ENCODE measurements at regions not wholly inside any gene's neighbourhood (a gene's known extent, or its start where the extent isn't known, plus 50 kb on each side); places are given as distances from the start of the nearest gene placed in this dataset.
"Not testable (repeated sequence)": the region's sequence is repeated elsewhere in the genome, so short reads cannot be mapped to it uniquely, and the experiment has no call there.

DNA sequence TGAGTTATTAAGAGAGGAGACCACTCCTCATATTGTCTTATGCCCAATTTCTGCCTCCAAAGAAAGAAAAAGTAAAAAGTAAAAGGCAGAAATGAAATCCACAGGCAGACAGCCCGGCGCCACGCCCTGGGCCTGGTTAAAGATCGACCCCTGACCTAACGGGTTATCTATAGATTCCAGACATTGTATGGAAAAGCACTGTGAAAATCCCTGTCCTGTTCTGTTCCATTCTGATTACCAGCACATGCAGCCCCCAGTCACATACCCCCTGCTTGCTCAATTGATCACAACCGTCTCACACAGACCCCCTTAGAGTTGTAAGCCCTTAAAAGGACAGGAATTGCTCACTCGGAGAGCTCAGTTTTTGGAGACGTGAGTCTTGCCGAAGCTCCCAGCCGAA is 1086.6 kb upstream of the INTU start:
- not testable (repeated sequence) for H3K9ac ChIP-seq (ENCODE audit: low read depth, low read length)

DNA sequence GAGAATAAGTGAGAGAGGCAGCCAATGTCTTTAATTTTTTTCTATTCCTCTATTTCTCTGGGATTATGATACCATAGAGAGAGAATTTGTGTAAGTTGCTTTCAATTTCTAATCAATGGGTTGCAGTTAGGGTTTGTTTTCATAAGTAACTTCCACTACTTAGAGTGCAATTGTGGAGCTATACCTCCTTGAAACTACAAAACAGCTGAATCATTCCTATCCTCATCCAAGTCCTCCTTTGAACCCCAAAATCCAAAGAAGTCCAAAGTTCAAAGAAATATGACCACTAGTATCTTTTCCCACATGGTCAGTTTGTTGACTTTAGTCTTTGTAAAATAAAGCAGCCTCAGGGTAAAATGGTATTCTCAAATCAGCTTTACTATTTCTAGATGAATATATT is 1085.4 kb upstream of the INTU start:
- no peak overlapping the region for H3K4me3 ChIP-seq (ENCODE audit: low read length)
- no peak overlapping the region for H3K27ac ChIP-seq (ENCODE audit: low read length)
- H3K27me3 ChIP-seq (ENCODE audit: insufficient read depth, low read length): no peaks in the 10 kb centered on the region
- no peaks in the 10 kb centered on the region for H3K9me3 ChIP-seq (ENCODE audit: insufficient read depth, low read depth, low read length)
- H3K9ac ChIP-seq (ENCODE audit: low read depth, low read length): no peak overlapping the region
- H3K4me1 ChIP-seq (ENCODE audit: insufficient read depth, low read length): no peaks in the 10 kb centered on the region
- no peaks in the 10 kb centered on the region for H3K36me3 ChIP-seq (ENCODE audit: insufficient read depth, low read depth, low read length)

More for the DNA sequence above, 1086.6 kb upstream of the INTU start:
- not testable (repeated sequence) for H3K27ac ChIP-seq (ENCODE audit: low read length); H3K27me3 ChIP-seq (ENCODE audit: insufficient read depth, low read length); H3K4me3 ChIP-seq (ENCODE audit: low read length); H3K4me1 ChIP-seq (ENCODE audit: insufficient read depth, low read length); H3K9me3 ChIP-seq (ENCODE audit: insufficient read depth, low read depth, low read length); H3K36me3 ChIP-seq (ENCODE audit: insufficient read depth, low read depth, low read length)

DNA sequence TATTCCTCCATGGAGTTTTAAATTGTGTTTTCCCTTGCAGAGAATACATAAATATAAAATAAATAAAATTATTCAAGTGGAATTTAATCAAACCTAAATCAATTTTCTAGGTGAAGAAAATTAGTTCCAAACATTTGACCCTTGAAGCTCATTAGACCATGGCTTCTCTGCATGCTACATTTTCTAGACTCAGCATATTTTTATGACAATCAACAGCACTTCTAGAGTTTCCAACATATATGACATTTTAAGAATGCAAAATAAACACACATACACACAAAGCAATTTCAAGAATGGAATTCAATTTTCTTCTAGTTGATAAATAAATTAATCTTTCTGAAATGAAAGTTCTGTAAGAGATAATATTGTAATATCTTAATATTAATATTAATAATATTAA is 1083.9 kb upstream of the INTU start:
- Histone ChIP-seq H3K27me3 (ENCODE audit: insufficient read depth, low read length) (no peaks in the 10 kb centered on the region), H3K9me3 (ENCODE audit: insufficient read depth, low read depth, low read length) (no peaks in the 10 kb centered on the region), H3K4me3 (ENCODE audit: low read length) (no peak overlapping the region), H3K9ac (ENCODE audit: low read depth, low read length) (no peak overlapping the region), H3K36me3 (ENCODE audit: insufficient read depth, low read depth, low read length) (no peaks in the 10 kb centered on the region), H3K27ac (ENCODE audit: low read length) (no peak overlapping the region), H3K4me1 (ENCODE audit: insufficient read depth, low read length) (no peaks in the 10 kb centered on the region)

DNA sequence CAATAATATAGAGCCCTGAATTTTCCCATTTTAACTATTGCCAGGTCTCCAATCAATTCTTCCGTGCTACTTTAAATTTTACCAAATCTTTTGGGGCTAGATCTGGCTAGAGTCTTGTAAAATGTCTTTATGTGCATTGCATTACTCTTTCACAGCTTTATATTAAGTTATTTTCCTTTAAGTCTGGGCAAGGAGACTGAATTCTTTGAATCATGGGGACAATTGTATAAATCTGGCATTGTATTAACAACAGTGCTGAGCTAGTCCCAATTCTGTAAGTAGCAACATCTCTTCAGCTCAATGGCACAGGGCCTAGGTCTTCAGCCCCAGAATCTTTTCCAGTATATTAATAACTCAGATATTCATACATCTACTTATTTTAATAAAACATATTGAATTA is 1080.4 kb upstream of the INTU start:
- Histone ChIP-seq H3K9me3 (ENCODE audit: insufficient read depth, low read depth, low read length) (no peaks in the 10 kb centered on the region), H3K27me3 (ENCODE audit: insufficient read depth, low read length) (no peaks in the 10 kb centered on the region), H3K36me3 (ENCODE audit: insufficient read depth, low read depth, low read length) (no peaks in the 10 kb centered on the region), H3K9ac (ENCODE audit: low read depth, low read length) (no peak overlapping the region), H3K4me3 (ENCODE audit: low read length) (no peak overlapping the region), H3K4me1 (ENCODE audit: insufficient read depth, low read length) (no peaks in the 10 kb centered on the region), H3K27ac (ENCODE audit: low read length) (no peak overlapping the region)

DNA sequence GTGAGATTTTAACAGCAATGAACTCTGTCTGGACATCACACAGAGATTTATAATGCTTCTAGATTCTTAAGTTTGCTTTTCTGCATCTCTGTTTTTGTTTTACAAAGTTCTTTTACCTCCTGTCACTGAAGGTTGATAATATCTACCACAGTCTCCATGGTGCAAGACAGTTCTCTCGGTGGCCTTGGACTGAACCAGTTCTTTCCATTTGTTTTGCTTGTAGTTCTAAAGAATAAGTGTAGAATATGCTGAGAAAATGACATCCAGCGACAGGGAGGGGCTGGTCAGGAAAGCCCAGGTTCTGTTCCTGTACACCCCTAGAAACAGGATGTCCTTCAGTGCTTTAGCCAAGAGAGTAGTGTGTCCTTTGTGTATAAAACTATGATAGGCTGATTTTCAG is 1079.5 kb upstream of the INTU start:
- no peak overlapping the region for H3K9ac ChIP-seq (ENCODE audit: low read depth, low read length)
- H3K9me3 ChIP-seq (ENCODE audit: insufficient read depth, low read depth, low read length): no peaks in the 10 kb centered on the region
- no peak overlapping the region for H3K27ac ChIP-seq (ENCODE audit: low read length)
- no peak overlapping the region for H3K4me3 ChIP-seq (ENCODE audit: low read length)
- H3K36me3 ChIP-seq (ENCODE audit: insufficient read depth, low read depth, low read length): no peaks in the 10 kb centered on the region
- H3K27me3 ChIP-seq (ENCODE audit: insufficient read depth, low read length): no peaks in the 10 kb centered on the region
- H3K4me1 ChIP-seq (ENCODE audit: insufficient read depth, low read length): no peaks in the 10 kb centered on the region

DNA sequence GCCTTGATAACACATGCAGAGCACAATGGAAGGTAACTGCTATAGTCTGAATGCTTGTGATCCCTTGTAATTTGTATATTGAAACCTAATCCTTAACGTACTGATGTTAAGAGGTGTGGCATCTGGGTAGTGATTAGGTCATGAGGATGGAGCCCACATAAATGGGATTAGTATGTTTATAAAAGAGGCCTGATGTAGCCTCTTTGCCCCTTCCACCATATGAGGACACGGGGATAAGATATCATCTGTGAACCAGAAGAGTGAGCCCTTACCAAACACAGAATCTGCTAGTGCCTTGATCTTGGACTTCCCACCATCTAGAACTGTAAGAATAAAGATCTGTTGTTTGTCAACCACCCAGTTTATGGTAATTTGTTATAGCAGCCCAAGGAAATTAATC is 1074.2 kb upstream of the INTU start:
- H3K27me3 ChIP-seq (ENCODE audit: insufficient read depth, low read length): no peaks in the 10 kb centered on the region
- no peak overlapping the region for H3K4me3 ChIP-seq (ENCODE audit: low read length)
- no peak overlapping the region for H3K9ac ChIP-seq (ENCODE audit: low read depth, low read length)
- H3K27ac ChIP-seq (ENCODE audit: low read length): no peak overlapping the region
- H3K36me3 ChIP-seq (ENCODE audit: insufficient read depth, low read depth, low read length): no peaks in the 10 kb centered on the region
- no peaks in the 10 kb centered on the region for H3K9me3 ChIP-seq (ENCODE audit: insufficient read depth, low read depth, low read length)
- no peaks in the 10 kb centered on the region for H3K4me1 ChIP-seq (ENCODE audit: insufficient read depth, low read length)

DNA sequence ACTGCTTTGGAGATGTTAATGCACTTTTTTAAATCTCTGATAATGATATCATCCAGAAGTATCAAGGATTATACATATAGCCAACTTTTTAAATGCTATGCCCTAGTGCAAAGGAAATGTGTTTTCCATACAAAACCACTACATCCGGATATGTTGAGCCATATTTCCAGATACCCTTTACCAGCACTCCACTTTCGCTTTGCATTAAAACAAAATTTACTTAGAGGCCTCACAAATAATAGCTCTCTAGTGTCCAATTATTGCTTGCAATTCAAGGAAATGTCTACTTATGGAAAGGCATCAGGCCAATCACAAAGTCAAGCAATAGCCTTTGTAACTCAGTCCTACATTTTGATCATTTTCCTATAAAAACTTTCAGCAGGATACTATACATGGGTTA is 1072.8 kb upstream of the INTU start:
- no peak overlapping the region for H3K9ac ChIP-seq (ENCODE audit: low read depth, low read length)

DNA sequence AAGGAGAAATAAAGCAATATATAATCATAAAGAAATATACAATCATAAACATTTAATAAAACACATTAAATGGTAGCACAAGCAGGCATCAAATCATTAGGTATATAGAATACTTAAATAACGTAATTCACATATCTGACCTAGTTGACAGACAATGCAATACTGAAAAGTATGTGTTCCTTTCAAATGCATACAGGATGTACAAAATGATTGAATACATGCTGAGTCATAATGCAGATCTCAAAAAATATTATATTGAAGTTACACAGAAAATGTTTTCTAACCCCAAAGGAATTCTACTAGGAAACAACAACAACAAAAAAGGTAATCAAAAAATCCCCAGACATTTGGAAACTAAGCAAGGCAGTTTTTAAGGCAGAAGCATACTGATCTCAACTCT is 1072.0 kb upstream of the INTU start:
- Histone ChIP-seq H3K27me3 (ENCODE audit: insufficient read depth, low read length) (no peaks in the 10 kb centered on the region), H3K9me3 (ENCODE audit: insufficient read depth, low read depth, low read length) (no peaks in the 10 kb centered on the region), H3K9ac (ENCODE audit: low read depth, low read length) (no peak overlapping the region), H3K4me3 (ENCODE audit: low read length) (no peak overlapping the region), H3K27ac (ENCODE audit: low read length) (no peak overlapping the region), H3K36me3 (ENCODE audit: insufficient read depth, low read depth, low read length) (no peaks in the 10 kb centered on the region), H3K4me1 (ENCODE audit: insufficient read depth, low read length) (no peaks in the 10 kb centered on the region)

More for the DNA sequence above, 1072.8 kb upstream of the INTU start:
- no peaks in the 10 kb centered on the region for H3K9me3 ChIP-seq (ENCODE audit: insufficient read depth, low read depth, low read length)
- no peaks in the 10 kb centered on the region for H3K4me1 ChIP-seq (ENCODE audit: insufficient read depth, low read length)
- H3K4me3 ChIP-seq (ENCODE audit: low read length): no peak overlapping the region
- no peak overlapping the region for H3K27ac ChIP-seq (ENCODE audit: low read length)
- H3K36me3 ChIP-seq (ENCODE audit: insufficient read depth, low read depth, low read length): no peaks in the 10 kb centered on the region
- no peaks in the 10 kb centered on the region for H3K27me3 ChIP-seq (ENCODE audit: insufficient read depth, low read length)

DNA sequence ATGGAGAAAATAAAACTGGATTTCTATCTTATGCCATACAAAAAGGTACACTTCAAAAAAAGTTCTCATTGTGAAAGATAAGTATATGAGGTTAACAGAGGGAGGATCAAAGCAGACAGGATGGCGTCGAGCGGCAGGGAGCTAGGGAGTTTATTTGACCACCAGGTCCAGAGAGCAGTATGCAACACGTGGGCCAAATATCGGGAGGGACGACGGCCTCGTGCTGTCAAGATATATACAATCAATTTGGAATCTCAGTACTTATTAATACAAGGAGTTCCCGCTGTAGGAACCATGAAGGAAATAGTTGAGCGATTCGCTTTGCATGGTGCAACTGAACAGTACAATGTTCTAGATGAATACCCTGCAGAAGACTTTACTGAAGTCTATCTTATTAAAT is 1069.4 kb upstream of the INTU start:
- Histone ChIP-seq H3K36me3 (ENCODE audit: insufficient read depth, low read depth, low read length) (no peaks in the 10 kb centered on the region), H3K27ac (ENCODE audit: low read length) (no peak overlapping the region), H3K9ac (ENCODE audit: low read depth, low read length) (no peak overlapping the region), H3K4me1 (ENCODE audit: insufficient read depth, low read length) (no peaks in the 10 kb centered on the region), H3K27me3 (ENCODE audit: insufficient read depth, low read length) (no peaks in the 10 kb centered on the region), H3K9me3 (ENCODE audit: insufficient read depth, low read depth, low read length) (no peaks in the 10 kb centered on the region), H3K4me3 (ENCODE audit: low read length) (no peak overlapping the region)

DNA sequence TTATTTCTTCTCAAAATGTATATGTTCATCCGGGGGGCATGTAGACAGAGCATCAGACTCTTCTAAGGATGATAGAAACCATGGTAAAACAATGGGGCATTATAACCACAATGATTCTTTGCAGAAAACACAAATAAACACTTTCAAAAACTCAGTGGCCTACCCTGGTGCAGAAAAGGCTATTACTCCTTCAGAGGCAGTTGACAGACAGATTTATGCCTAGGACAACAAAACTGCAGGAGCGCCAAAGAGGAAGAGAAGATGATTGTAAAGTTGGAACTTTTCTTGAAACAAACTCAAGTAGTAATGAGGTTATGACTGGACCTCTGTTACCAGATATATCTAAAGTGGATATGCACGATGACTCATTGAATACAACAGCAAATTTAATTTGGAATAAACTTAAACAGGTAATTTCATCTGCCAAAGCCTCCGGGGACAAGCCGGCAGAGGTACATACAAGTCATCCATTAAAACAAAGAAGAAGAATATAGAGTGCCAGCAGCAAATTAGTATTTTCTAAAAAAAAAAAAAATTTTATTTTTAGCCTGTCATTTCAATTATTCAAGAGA is 1068.4 kb upstream of the INTU start:
- no peaks in the 10 kb centered on the region for H3K9me3 ChIP-seq (ENCODE audit: insufficient read depth, low read depth, low read length)

DNA sequence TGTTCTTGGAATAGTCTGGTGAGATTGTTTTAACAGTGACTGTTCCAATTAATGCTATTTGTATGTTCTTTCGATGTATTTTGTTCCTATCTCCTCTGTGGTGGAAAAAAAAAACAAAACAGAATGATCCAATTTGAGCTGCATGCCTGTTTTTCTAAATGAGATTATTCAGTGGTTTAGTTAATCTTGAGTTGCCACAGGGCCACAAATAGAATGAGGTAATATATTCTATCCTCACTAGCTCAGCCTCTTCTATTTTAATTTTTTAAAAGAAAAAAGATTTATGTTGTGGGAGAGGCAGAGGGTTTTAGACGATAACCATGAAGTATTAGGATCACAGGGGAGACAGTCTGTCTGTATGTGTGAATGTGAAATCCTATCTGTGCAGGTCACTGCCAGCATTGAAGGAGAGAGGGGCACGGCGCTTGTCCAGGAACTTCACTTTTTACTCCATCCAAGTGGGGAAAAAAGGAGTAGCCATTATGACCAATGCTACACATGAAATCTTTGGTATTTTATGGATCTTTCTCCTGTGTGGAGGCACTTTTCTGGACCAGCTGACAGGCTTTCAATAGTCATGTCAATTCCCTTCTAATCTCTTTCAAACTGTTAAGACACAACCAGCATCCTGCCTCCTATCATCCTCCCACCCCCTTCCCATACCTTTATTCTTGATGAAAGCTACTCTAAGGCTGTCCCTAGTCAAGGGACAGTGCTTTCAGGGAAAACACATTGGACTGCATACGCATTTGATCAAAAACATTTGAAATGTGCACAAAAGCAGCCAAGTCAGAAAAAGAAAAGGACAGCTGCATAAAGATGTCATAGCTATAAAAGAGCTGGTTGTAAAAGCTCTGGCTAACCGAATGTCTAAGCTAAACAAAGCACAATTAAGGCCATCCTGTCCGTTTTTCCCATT is 1063.8 kb upstream of the INTU start:
- Histone ChIP-seq H3K9me3 (ENCODE audit: insufficient read depth, low read depth, low read length) (no peaks in the 10 kb centered on the region), H3K9ac (ENCODE audit: low read depth, low read length) (no peak overlapping the region), H3K36me3 (ENCODE audit: insufficient read depth, low read depth, low read length) (no peaks in the 10 kb centered on the region), H3K27ac (ENCODE audit: low read length) (no peak overlapping the region), H3K4me3 (ENCODE audit: low read length) (no peak overlapping the region), H3K4me1 (ENCODE audit: insufficient read depth, low read length) (no peaks in the 10 kb centered on the region), H3K27me3 (ENCODE audit: insufficient read depth, low read length) (no peaks in the 10 kb centered on the region)

More for the DNA sequence above, 1068.4 kb upstream of the INTU start:
- Histone ChIP-seq H3K36me3 (ENCODE audit: insufficient read depth, low read depth, low read length) (no peaks in the 10 kb centered on the region), H3K27ac (ENCODE audit: low read length) (no peak overlapping the region), H3K4me3 (ENCODE audit: low read length) (no peak overlapping the region), H3K9ac (ENCODE audit: low read depth, low read length) (no peak overlapping the region), H3K27me3 (ENCODE audit: insufficient read depth, low read length) (no peaks in the 10 kb centered on the region), H3K4me1 (ENCODE audit: insufficient read depth, low read length) (no peaks in the 10 kb centered on the region)

DNA sequence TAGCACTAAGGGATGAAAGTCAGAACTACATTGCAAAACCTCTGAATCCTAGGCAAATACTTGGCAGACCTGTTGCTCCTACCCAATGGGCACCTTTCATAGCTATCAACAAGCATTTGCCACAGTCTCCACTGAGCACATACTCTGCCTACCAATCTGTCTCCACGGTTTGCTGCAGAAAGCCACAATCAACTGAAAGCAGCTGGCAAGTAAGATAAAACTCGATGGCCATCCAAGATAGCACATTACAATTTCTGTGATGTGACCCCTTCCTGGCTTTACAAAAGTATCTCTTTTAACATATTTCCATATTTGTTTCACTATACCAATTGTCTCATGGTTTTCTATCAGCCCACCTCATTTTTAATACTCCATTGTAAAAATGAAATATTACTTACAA is 1060.5 kb upstream of the INTU start:
- Histone ChIP-seq H3K9ac (ENCODE audit: low read depth, low read length) (no peak overlapping the region), H3K4me1 (ENCODE audit: insufficient read depth, low read length) (no peaks in the 10 kb centered on the region), H3K27ac (ENCODE audit: low read length) (no peak overlapping the region), H3K27me3 (ENCODE audit: insufficient read depth, low read length) (no peaks in the 10 kb centered on the region), H3K4me3 (ENCODE audit: low read length) (no peak overlapping the region), H3K9me3 (ENCODE audit: insufficient read depth, low read depth, low read length) (no peaks in the 10 kb centered on the region), H3K36me3 (ENCODE audit: insufficient read depth, low read depth, low read length) (no peaks in the 10 kb centered on the region)

Measured in iPS-20b (cell line).